ENCODE measurements at regions not wholly inside any gene's neighbourhood (a gene's known extent, or its start where the extent isn't known, plus 50 kb on each side); places are given as distances from the start of the nearest gene placed in this dataset.

DNA sequence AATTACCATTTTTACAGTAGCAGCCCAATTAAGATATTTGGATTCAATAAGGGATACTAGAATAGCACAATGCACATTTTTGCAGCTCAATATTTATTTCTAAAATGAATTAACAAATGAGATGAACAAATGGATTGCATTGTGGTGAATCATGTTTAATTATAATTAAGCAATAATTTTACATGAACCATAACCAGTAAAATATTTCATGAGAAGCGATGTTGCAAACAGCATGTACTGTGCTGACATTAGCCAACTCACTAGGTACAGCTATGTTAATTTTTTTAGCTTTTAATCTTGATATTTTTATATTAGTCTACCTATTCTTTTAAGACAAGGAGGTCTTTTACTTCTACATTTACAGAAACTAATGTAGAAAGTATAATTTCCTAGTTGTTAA is 399.1 kb upstream of the AKR1E2 start:
- no peak overlapping the region for H3K4me2 ChIP-seq (ENCODE audit: low read length)
- H3K36me3 ChIP-seq (ENCODE audit: low read depth, low read length) = no peaks in the 10 kb centered on the region
- no peak overlapping the region for H3K4me3 ChIP-seq (ENCODE audit: low read length)
- no peaks in the 10 kb centered on the region for H3K9me3 ChIP-seq (ENCODE audit: low read length)
- ChIA-PET POLR2A (ENCODE audit: unreplicated experiment) (no interaction called here), CTCF (no interaction called here)
- no peak for TF ChIP-seq EZH2 (IDR thresholded peaks at IDR 0.05; ENCODE audit: low read length, unreplicated experiment)
- no peak for TF ChIP-seq EZH2phosphoT487 (IDR thresholded peaks at IDR 0.05; ENCODE audit: borderline replicate concordance, low read length)
- TF ChIP-seq, protein P1, sequence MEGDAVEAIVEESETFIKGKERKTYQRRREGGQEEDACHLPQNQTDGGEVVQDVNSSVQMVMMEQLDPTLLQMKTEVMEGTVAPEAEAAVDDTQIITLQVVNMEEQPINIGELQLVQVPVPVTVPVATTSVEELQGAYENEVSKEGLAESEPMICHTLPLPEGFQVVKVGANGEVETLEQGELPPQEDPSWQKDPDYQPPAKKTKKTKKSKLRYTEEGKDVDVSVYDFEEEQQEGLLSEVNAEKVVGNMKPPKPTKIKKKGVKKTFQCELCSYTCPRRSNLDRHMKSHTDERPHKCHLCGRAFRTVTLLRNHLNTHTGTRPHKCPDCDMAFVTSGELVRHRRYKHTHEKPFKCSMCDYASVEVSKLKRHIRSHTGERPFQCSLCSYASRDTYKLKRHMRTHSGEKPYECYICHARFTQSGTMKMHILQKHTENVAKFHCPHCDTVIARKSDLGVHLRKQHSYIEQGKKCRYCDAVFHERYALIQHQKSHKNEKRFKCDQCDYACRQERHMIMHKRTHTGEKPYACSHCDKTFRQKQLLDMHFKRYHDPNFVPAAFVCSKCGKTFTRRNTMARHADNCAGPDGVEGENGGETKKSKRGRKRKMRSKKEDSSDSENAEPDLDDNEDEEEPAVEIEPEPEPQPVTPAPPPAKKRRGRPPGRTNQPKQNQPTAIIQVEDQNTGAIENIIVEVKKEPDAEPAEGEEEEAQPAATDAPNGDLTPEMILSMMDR (conservative IDR thresholded peaks at IDR 0.05; ENCODE audit: low read depth, low read length) = no peak
- no peak overlapping the region for H3K9ac ChIP-seq (ENCODE audit: low read length)
- no peaks in the 10 kb centered on the region for H3K9me2 ChIP-seq (replicated peaks; ENCODE audit: low read length)
- H4K20me1 ChIP-seq (ENCODE audit: low read length) = no peaks in the 10 kb centered on the region
- ATAC-seq = no peak
- H3K27ac ChIP-seq (ENCODE audit: low read length) = no peak overlapping the region
- no TSS peak for BruUV-seq (replicated peaks)
- no peak overlapping the region for H2AFZ ChIP-seq (ENCODE audit: low read length)
- intact Hi-C loops (cut with micrococcal nuclease) = no loop called here
- no peaks in the 10 kb centered on the region for H3F3A ChIP-seq (ENCODE audit: low read length, unreplicated experiment)
- DNase-seq = no peak
- H3K79me2 ChIP-seq (ENCODE audit: low read length) = no peaks in the 10 kb centered on the region
- H3K27me3 ChIP-seq (ENCODE audit: low read length) = no peaks in the 10 kb centered on the region
- no peaks in the 10 kb centered on the region for H3K4me1 ChIP-seq (ENCODE audit: insufficient read depth, low read length)

GRCh38 chr10:4409319-4409718 is 416.7 kb upstream of the AKR1E2 start:
- no peak for ATAC-seq
- CTCF ChIA-PET = no interaction called here
- BruUV-seq (replicated peaks) = no TSS peak

GRCh38 chr10:4407783-4408182 is 418.2 kb upstream of the AKR1E2 start:
- H3K4me2 ChIP-seq (ENCODE audit: low read length) = peak overlapping the region; percentile 60
- H3K36me3 ChIP-seq (ENCODE audit: low read depth, low read length) = no peaks in the 10 kb centered on the region
- CTCF ChIA-PET = interaction anchor here (0.6 kb wide), 1 partner anchor 153 kb away, joined by 4 read pairs; no protein-coding TSS in a partner anchor
- no peaks in the 10 kb centered on the region for H3K9me3 ChIP-seq (ENCODE audit: low read length)
- intact Hi-C loops (cut with micrococcal nuclease) = loop anchor here (1.0 kb wide), 1 partner anchor 53 kb away; no protein-coding TSS in a partner anchor
- no peaks in the 10 kb centered on the region for H3K9me2 ChIP-seq (replicated peaks; ENCODE audit: low read length)
- no peak overlapping the region for H3K4me3 ChIP-seq (ENCODE audit: low read length)
- H3K27ac ChIP-seq (ENCODE audit: low read length) = peak overlapping the region; percentile 94
- peak overlapping the region; percentile 68 for H3K9ac ChIP-seq (ENCODE audit: low read length)
- POLR2A ChIA-PET (ENCODE audit: unreplicated experiment) = interaction anchor here (0.6 to 0.7 kb wide), 2 partner anchors 279 to 793 kb away, joined by 3 to 6 read pairs; no protein-coding TSS in a partner anchor
- BruUV-seq (replicated peaks) = no TSS peak
- H2AFZ ChIP-seq (ENCODE audit: low read length) = no peak overlapping the region
- no peaks in the 10 kb centered on the region for H3F3A ChIP-seq (ENCODE audit: low read length, unreplicated experiment)
- no peaks in the 10 kb centered on the region for H3K79me2 ChIP-seq (ENCODE audit: low read length)
- no peaks in the 10 kb centered on the region for H4K20me1 ChIP-seq (ENCODE audit: low read length)
- ATAC-seq (peak; percentile 94), DNase-seq (peak; percentile 78)
- TF ChIP-seq EZH2 (IDR thresholded peaks at IDR 0.05; ENCODE audit: low read length, unreplicated experiment) (no peak), EZH2phosphoT487 (IDR thresholded peaks at IDR 0.05; ENCODE audit: borderline replicate concordance, low read length) (no peak)
- TF ChIP-seq, protein P1 (conservative IDR thresholded peaks at IDR 0.05; ENCODE audit: low read depth, low read length) = no peak
- H3K4me1 ChIP-seq (ENCODE audit: insufficient read depth, low read length) = peaks cover 21% of the 10 kb centered on the region
- no peaks in the 10 kb centered on the region for H3K27me3 ChIP-seq (ENCODE audit: low read length)

More at GRCh38 chr10:4409319-4409718, 416.7 kb upstream of the AKR1E2 start:
- TF ChIP-seq, protein P1 (conservative IDR thresholded peaks at IDR 0.05; ENCODE audit: low read depth, low read length) = no peak
- no peak for TF ChIP-seq EZH2 (IDR thresholded peaks at IDR 0.05; ENCODE audit: low read length, unreplicated experiment)
- no peak for TF ChIP-seq EZH2phosphoT487 (IDR thresholded peaks at IDR 0.05; ENCODE audit: borderline replicate concordance, low read length)
- Histone ChIP-seq H3K27me3 (ENCODE audit: low read length) (no peaks in the 10 kb centered on the region), H3K4me1 (ENCODE audit: insufficient read depth, low read length) (peaks cover 21% of the 10 kb centered on the region), H3K9ac (ENCODE audit: low read length) (no peak overlapping the region), H3F3A (ENCODE audit: low read length, unreplicated experiment) (no peaks in the 10 kb centered on the region), H3K4me3 (ENCODE audit: low read length) (no peak overlapping the region), H3K9me2 (replicated peaks; ENCODE audit: low read length) (no peaks in the 10 kb centered on the region), H3K79me2 (ENCODE audit: low read length) (no peaks in the 10 kb centered on the region), H2AFZ (ENCODE audit: low read length) (no peak overlapping the region), H3K36me3 (ENCODE audit: low read depth, low read length) (no peaks in the 10 kb centered on the region), H3K4me2 (ENCODE audit: low read length) (no peak overlapping the region), H4K20me1 (ENCODE audit: low read length) (no peaks in the 10 kb centered on the region), H3K9me3 (ENCODE audit: low read length) (no peaks in the 10 kb centered on the region), H3K27ac (ENCODE audit: low read length) (no peak overlapping the region)
- intact Hi-C loops (cut with micrococcal nuclease) = no loop called here
- DNase-seq = no peak
- POLR2A ChIA-PET (ENCODE audit: unreplicated experiment) = no interaction called here

Data from PC-3 (cell line).